Ectodermal cell (in vitro differentiated cells): ENCODE measurements at regions not wholly inside any gene's neighbourhood (a gene's known extent, or its start where the extent isn't known, plus 50 kb on each side); places are given as distances from the start of the nearest gene placed in this dataset.

Experiments used
- H3K27ac ChIP-seq: 2 replicates; pipeline ENCODE4 v1.7.0; 2013; ENCODE audit warnings: mild to moderate bottlenecking, low read depth, low read length; ENCODE audit not compliant: insufficient read depth, poor library complexity, severe bottlenecking
- H3K27me3 ChIP-seq: 2 replicates; pipeline ENCODE4 v1.7.0; 2013; ENCODE audit warnings: mild to moderate bottlenecking, low read length; ENCODE audit not compliant: insufficient read depth, control insufficient read depth, poor library complexity, severe bottlenecking
- H3K36me3 ChIP-seq: one replicate; pipeline ENCODE4 v1.7.0; 2013; ENCODE audit warnings: low read length; ENCODE audit not compliant: control insufficient read depth, insufficient read depth
- H3K4me1 ChIP-seq: one replicate; pipeline ENCODE4 v1.7.0; 2013; ENCODE audit warnings: low read length; ENCODE audit not compliant: control insufficient read depth, insufficient read depth
- H3K4me3 ChIP-seq: 2 replicates; pipeline ENCODE4 v1.7.0; 2013; ENCODE audit warnings: low read depth, low read length, control low read depth; ENCODE audit not compliant: insufficient read depth
- H3K9me3 ChIP-seq: 2 replicates; pipeline ENCODE4 v1.7.0; 2013; ENCODE audit warnings: mild to moderate bottlenecking, low read length, moderate library complexity; ENCODE audit not compliant: control insufficient read depth
- WGBS, 2 experiments: methylation state at CpG; one replicate each; pipeline ENCODE4 v1.1.7; 2013; ENCODE audit warnings: missing lambda C conversion rate in 2 of 2; 5-methylcytosine and 5-hydroxymethylcytosine counted together

DNA sequence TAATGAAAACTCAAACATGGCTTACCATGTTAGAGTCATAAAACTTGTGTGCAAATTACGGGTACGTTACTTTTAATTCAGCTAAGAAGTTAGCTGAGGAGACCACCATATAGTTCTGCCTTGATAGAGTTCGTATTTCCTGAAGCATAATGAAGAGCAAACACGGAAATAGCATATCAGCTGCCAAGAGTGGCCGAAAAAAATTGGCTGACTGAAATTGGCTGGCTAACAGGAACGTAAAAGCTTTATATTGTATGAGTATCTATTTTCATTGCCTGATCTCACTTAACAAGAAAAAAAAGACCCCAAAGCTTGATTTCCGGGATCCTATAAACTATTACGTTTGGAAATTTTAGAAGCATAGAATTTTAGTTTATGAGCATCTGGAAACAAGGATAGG lies 1222.9 kb downstream of the ZPLD1 start:
- no peak overlapping the region for H3K4me3 ChIP-seq
- no peaks in the 10 kb centered on the region for H3K4me1 ChIP-seq
- no peaks in the 10 kb centered on the region for H3K9me3 ChIP-seq
- H3K27ac ChIP-seq = no peak overlapping the region
- WGBS, 2 experiments = 96 to 97% methylated on average over 8 of the region's 8 CpGs
- no peaks in the 10 kb centered on the region for H3K36me3 ChIP-seq
- H3K27me3 ChIP-seq = no peaks in the 10 kb centered on the region

GRCh38 chr3:103660810-103661209 lies 1226.0 kb downstream of the ZPLD1 start:
- H3K4me1 ChIP-seq = no peaks in the 10 kb centered on the region

DNA sequence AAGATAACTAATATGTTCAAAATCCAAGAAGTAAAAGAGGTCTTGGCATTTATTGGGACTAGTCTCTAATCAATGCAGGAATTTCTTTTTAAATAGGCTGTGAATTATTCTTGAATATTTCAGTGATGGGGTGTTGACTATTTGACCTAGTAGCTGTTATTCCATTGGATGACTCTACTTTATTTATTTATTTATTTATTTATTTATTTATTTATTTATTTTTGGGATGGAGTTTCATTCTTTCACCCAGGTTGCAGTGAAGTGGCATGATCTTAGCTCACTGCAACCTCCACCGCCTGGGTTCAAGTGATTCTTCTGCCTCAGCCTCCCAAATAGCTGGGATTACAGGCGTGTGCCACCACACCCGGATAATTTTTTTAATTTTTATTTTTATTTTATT lies 1227.8 kb downstream of the ZPLD1 start:
- no peak overlapping the region for H3K27ac ChIP-seq
- H3K27me3 ChIP-seq = no peaks in the 10 kb centered on the region
- H3K4me3 ChIP-seq = no peak overlapping the region
- no peaks in the 10 kb centered on the region for H3K36me3 ChIP-seq
- H3K9me3 ChIP-seq = no peaks in the 10 kb centered on the region
- no peaks in the 10 kb centered on the region for H3K4me1 ChIP-seq
- 87 to 93% methylated on average over 2 to 3 of the region's 3 CpGs for WGBS, 2 experiments

More at GRCh38 chr3:103660810-103661209, 1226.0 kb downstream of the ZPLD1 start:
- H3K4me3 ChIP-seq = no peak overlapping the region
- H3K27ac ChIP-seq = no peak overlapping the region
- no peaks in the 10 kb centered on the region for H3K27me3 ChIP-seq
- H3K9me3 ChIP-seq = no peaks in the 10 kb centered on the region
- H3K36me3 ChIP-seq = no peaks in the 10 kb centered on the region
- WGBS, 2 experiments = 89 to 94% methylated on average over 2 of the region's 2 CpGs

DNA sequence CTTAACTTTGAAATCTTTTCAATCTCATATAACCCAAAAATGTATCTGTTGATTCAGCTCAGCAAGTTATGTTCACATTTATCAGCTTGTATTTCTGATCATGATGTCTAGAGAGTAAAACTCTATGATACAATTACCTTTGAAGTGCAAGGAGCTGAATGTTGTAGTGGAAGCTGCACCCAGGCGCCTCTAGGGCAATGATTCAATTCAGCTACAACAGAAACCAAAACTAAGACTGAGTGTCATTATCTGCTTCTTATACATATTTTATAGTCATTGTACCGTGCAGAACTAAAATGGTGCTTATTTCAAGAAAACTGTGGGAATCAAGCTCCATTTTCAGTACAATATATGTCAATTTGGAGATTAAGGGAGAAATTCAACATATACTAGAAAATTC lies 1237.5 kb downstream of the ZPLD1 start:
- WGBS, 2 experiments = 88% methylated on average over 1 of the region's 2 CpGs; no CpG with 5 or more reads in 1 of the 2 experiments
- Histone ChIP-seq H3K27me3 (no peaks in the 10 kb centered on the region), H3K4me1 (no peaks in the 10 kb centered on the region), H3K36me3 (no peaks in the 10 kb centered on the region), H3K27ac (no peak overlapping the region), H3K9me3 (no peaks in the 10 kb centered on the region), H3K4me3 (no peak overlapping the region)

DNA sequence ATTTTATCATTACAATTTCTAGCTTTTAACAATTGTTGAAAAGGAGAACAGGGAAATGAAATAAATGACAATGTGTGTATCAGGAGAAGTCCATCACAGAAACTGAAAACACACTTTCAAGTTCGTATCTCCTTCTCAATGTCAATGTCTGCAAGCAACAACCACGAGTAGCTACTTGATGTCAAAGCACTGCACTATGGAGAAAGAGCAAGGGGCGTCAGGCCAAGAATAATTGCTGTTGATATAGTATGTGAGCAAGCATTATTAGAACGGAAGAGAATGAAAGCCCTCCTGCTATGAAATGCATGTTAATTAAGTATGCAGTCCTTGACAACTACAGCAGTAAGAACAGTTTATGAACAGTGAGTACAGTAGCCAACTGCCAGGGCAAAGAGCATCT lies 1250.1 kb downstream of the ZPLD1 start:
- Histone ChIP-seq H3K27ac (no peak overlapping the region), H3K36me3 (no peaks in the 10 kb centered on the region), H3K27me3 (no peaks in the 10 kb centered on the region), H3K4me3 (no peak overlapping the region), H3K9me3 (no peaks in the 10 kb centered on the region), H3K4me1 (no peaks in the 10 kb centered on the region)
- 88 to 91% methylated on average over 4 of the region's 4 CpGs for WGBS, 2 experiments

DNA sequence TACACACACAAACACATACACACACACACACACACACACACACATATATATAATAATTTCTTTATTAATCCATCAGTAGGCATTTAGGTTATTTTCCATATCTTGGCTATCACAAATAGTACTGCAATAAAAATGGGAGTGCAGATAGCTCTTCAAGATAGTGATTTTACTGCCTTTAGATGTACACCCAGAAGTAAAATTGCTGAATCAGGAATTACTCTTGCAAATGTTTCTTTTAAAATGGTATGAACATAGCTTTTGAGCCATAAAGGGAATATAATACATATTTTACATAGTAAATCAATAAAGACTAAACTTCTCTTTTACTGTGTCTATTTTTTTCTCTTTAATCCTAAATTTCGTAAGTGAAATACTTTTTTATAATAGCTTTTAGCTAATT lies 1251.1 kb downstream of the ZPLD1 start:
- Histone ChIP-seq H3K36me3 (no peaks in the 10 kb centered on the region), H3K4me3 (no peak overlapping the region), H3K4me1 (no peaks in the 10 kb centered on the region), H3K9me3 (no peaks in the 10 kb centered on the region), H3K27ac (no peak overlapping the region), H3K27me3 (no peaks in the 10 kb centered on the region)
- no CpG with 5 or more reads among the region's 1 CpG for WGBS, 2 experiments

DNA sequence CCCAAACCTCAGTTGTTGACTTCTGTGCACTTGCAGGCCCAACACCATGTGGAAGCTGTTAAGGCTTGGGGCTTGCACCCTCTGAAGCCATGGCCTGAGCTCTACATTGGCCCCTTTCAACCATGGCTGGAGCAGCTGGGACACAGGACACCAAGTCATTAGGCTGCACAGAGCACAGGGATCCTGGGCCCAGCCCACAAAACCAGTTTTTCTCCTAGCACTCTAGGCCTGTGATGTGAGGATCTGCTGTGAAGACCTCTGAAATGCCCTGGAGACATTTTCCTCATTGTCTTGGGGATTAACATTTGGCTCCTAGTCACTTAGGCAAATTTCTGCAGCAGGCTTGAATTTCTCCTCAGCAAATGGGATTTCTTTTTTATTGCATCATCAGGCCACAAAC lies 1255.7 kb downstream of the ZPLD1 start:
- H3K36me3 ChIP-seq = no peaks in the 10 kb centered on the region
- no peaks in the 10 kb centered on the region for H3K9me3 ChIP-seq
- no peak overlapping the region for H3K27ac ChIP-seq
- H3K4me1 ChIP-seq = no peaks in the 10 kb centered on the region
- no peak overlapping the region for H3K4me3 ChIP-seq
- no peaks in the 10 kb centered on the region for H3K27me3 ChIP-seq

- Histone ChIP-seq H3K4me1 (no peaks in the 10 kb centered on the region), H3K4me3 (no peak overlapping the region), H3K27me3 (no peaks in the 10 kb centered on the region), H3K36me3 (no peaks in the 10 kb centered on the region), H3K9me3 (no peaks in the 10 kb centered on the region), H3K27ac (no peak overlapping the region)
- 90% methylated on average over 1 to 2 of the region's 2 CpGs for WGBS, 2 experiments
Measured at GRCh38 chr3:103693831-103694230, 1259.0 kb downstream of the ZPLD1 start.

DNA sequence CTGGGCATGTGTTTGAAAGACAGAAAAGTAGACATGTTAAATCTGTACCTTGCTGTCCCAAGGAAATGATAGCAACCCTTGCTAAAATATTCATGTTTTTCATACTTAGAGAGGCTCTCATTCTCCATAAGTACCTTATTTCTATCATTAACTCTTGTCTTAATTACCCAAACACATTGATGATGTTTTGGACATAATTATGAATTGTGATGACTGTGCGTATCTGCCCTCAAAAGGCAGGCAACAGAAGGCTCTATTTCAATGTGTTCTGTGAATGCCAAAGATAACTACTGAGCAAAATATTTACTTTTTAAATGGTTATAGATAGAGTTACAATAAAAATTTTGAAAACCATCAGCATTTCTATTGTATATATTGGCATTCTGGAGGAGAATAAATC lies 1263.8 kb downstream of the ZPLD1 start:
- Histone ChIP-seq H3K36me3 (no peaks in the 10 kb centered on the region), H3K27me3 (no peaks in the 10 kb centered on the region), H3K4me3 (no peak overlapping the region), H3K4me1 (no peaks in the 10 kb centered on the region), H3K9me3 (no peaks in the 10 kb centered on the region), H3K27ac (no peak overlapping the region)
- WGBS, 2 experiments = 100% methylated on average over 1 of the region's 1 CpG; no CpG with 5 or more reads in 1 of the 2 experiments

DNA sequence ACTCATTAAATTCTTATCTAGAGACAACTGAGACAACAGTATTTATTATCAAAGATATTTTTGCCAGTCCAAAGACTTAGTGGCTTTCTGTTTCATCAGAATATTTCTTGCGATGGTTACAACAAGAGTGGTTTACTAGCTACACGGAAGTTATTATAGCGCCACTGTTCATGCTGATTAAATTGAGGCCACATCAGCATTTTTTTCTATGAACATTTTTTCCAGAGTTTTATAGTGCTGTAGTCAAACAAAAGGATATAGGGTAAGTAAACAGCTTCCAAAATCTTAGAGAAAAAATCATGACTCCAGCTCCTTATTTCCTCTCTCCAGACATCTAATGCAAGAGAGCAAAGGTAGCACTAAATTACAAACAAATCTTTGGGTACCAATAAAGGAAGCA lies 1264.4 kb downstream of the ZPLD1 start:
- H3K27me3 ChIP-seq = no peaks in the 10 kb centered on the region

DNA sequence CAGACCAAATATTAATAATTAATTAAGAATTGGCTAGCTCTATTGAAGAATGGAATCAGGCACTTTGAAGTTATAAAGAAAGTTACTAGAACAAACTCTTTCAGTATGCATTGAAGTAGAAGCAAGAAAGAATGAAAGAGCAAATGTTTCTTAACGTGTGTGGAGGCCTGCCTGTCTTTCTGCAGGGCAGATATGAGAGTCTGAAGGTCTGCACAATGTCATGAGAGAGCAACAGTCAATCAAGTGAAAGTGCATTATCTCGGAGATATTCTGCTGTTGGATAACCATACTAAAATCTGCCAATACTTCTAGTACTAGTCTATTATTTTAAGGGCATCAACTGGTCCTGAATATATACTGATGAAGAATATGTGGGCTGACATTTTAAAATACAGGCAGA lies 1270.8 kb downstream of the ZPLD1 start:
- Histone ChIP-seq H3K27me3 (no peaks in the 10 kb centered on the region), H3K36me3 (no peaks in the 10 kb centered on the region), H3K27ac (no peak overlapping the region), H3K9me3 (no peaks in the 10 kb centered on the region), H3K4me3 (no peak overlapping the region), H3K4me1 (no peaks in the 10 kb centered on the region)
- WGBS, 2 experiments = 60 to 90% methylated on average over 2 of the region's 2 CpGs

More for the DNA sequence above, 1264.4 kb downstream of the ZPLD1 start:
- 90 to 99% methylated on average over 3 of the region's 3 CpGs for WGBS, 2 experiments
- Histone ChIP-seq H3K4me1 (no peaks in the 10 kb centered on the region), H3K27ac (no peak overlapping the region), H3K4me3 (no peak overlapping the region), H3K9me3 (no peaks in the 10 kb centered on the region), H3K36me3 (no peaks in the 10 kb centered on the region)
